NCI-H2196 treated with DMSO at 0.1 percent for 48 hours (cell line): ENCODE measurements at regions not wholly inside any gene's neighbourhood (a gene's known extent, or its start where the extent isn't known, plus 50 kb on each side); places are given as distances from the start of the nearest gene placed in this dataset.

ENCODE experiments used
- DNase-seq: peaks from one replicate; lab custom pipeline; 2025; ENCODE audit not compliant: unreplicated experiment; lab: John Stamatoyannopoulos, UW

- DNase-seq: no peak
These were observed 189.0 kb upstream of the FGGY start for GRCh38 chr1:59107916-59108315.

GRCh38 chr1:59108481-59109317, 188.2 kb upstream of the FGGY start:
- DNase-seq: no peak

- no peak for DNase-seq
These were observed 186.6 kb upstream of the FGGY start for GRCh38 chr1:59110271-59110670.

- no peak for DNase-seq
These were observed 182.9 kb upstream of the FGGY start for GRCh38 chr1:59113876-59114457.

- DNase-seq: no peak
These were observed 181.0 kb upstream of the FGGY start for GRCh38 chr1:59115865-59116264.

GRCh38 chr1:59116920-59117542, 179.9 kb upstream of the FGGY start:
- DNase-seq: no peak

GRCh38 chr1:59122527-59122926, 174.4 kb upstream of the FGGY start:
- no peak for DNase-seq

- no peak for DNase-seq
These were observed 173.7 kb upstream of the FGGY start for GRCh38 chr1:59123081-59123681.

- no peak for DNase-seq
These were observed 172.7 kb upstream of the FGGY start for GRCh38 chr1:59124166-59124565.

GRCh38 chr1:59125154-59125553, 171.7 kb upstream of the FGGY start:
- DNase-seq: no peak

- no peak for DNase-seq
These were observed 171.1 kb upstream of the FGGY start for GRCh38 chr1:59125676-59126320.

- no peak for DNase-seq
These were observed 170.5 kb upstream of the FGGY start for GRCh38 chr1:59126366-59126765.

- DNase-seq: no peak
These were observed 168.6 kb upstream of the FGGY start for GRCh38 chr1:59128239-59128736.

GRCh38 chr1:59128784-59129227, 168.1 kb upstream of the FGGY start:
- no peak for DNase-seq

- no peak for DNase-seq
These were observed 164.6 kb upstream of the FGGY start for GRCh38 chr1:59132295-59132694.

GRCh38 chr1:59133997-59134396, 162.9 kb upstream of the FGGY start:
- DNase-seq: no peak

- no peak for DNase-seq
These were observed 161.1 kb upstream of the FGGY start for GRCh38 chr1:59135761-59136255.

GRCh38 chr1:59136541-59137275, 160.2 kb upstream of the FGGY start:
- no peak for DNase-seq

- no peak for DNase-seq
These were observed 159.6 kb upstream of the FGGY start for GRCh38 chr1:59137276-59137615.

- DNase-seq: no peak
These were observed 158.9 kb upstream of the FGGY start for GRCh38 chr1:59137968-59138367.
